HG02623 (cell line): ENCODE measurements at regions not wholly inside any gene's neighbourhood (a gene's known extent, or its start where the extent isn't known, plus 50 kb on each side); places are given as distances from the start of the nearest gene placed in this dataset.

ENCODE experiments used
- ATAC-seq: cut with Tn5 transposase; IDR thresholded peaks from one replicate; pipeline ENCODE4 v1.9.1; 2021; ENCODE audit warnings: moderate library complexity; ENCODE audit not compliant: unreplicated experiment

DNA sequence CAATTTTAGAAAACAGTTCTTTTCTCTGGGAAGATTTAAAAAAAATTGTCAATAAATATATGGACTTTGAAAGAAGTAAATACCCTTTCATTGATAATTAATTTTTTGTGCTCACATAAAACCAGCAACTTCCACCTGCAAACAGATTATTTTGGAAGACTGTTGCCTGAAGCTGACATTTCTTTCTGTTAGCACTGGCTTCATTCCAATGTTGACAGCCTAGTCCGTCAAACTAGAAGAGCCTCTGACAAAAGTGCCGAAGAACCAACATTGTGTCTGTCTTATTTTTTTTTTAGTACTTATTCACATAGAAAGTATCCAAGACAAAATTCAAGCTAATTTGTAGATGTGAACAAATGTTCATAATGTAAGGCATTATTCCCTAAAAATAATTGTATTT lies 108.6 kb upstream of the TMEM161B start:
- no peak for ATAC-seq

DNA sequence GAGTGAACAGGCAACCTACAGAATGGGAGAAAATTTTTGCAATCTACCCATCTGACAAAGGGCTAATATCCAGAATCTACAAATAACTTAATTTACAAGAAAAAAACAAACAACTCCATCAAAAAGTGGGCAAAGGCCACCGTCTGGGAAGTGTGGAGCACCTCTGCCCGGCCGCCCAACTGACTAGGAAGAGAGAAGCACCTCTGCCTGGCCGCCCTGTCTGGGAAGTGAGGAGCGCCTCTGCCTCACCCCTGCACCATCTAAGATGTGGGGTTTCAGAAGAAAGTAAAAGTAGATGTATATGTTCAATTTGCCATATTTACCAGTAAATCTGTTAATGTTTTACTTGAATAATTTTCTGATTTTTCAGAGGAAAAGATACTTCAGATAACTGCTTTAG lies 108.1 kb upstream of the TMEM161B start:
- no peak for ATAC-seq

DNA sequence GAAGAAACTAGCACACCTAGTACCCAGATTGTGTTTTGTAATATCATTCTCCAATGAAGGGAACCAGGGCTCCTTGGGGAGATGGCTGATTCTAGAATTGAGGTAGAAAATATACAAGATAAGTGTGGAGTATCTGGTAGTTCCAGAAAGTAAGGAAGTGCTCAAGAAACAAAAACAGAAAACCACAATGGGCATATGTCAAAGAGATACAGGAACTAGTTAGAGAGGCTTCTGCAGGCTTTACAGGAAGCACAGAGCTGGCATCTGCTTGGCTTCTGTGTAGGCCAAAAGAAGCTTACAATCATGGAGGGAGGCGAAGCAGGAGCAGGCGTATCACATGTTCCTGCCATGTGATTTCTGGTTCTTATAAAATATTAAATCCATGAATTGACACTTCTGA lies 105.7 kb upstream of the TMEM161B start:
- ATAC-seq = no peak

DNA sequence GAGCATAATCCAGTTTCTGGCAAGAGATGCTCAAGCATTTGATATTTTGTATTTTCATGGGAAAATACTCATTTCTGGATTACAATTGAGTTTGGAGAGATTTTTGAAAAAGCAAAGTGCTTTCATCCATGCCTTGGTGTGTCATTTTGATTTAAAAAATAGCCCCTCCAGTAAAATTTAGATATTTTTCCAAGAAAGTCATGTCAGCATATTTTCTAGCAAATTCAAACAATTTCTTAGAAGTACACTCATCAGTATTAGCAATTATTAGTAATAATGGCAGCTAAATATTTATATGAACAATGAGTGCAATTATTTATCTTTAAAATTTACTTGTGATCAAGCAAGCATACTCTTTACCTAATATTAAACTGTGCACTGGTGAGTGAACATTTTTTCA lies 102.2 kb upstream of the TMEM161B start:
- no peak for ATAC-seq

DNA sequence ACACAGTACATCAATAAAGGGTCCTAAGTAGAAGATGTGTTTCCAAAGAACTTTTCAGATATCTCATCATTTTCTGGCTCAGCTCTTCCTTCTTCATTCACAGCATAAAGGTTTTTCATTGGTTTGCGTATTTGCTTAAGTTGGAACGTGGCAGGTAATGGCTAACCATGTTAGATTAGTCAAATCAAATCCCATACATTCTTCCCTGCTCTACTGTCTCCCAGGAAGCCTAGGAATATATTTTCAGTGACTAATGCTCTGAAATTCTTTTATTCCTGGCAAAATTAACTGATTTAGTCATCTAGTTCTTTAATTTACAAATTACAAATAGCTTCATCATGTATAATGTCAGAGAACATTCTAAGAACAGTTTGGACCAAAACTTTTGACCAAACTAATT lies 99.6 kb upstream of the TMEM161B start:
- no peak for ATAC-seq

DNA sequence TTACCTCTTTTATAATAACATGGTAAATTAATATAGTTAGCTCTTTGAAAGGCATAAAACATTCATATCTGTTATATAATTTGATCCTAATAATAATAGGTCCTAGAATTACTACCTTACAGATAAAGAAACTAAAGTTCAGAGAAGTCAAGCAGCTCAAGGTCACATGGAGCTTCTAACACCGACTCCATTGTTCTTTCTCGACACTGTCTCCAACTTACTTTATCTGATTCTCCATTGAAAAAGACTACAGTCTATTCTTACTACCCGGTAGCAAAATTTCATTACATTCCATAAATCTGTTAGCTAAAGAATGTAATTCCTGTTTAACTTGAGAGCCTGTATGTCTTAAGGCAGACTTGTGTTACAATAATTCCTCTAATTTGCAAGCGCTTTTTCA lies 96.3 kb upstream of the TMEM161B start:
- no peak for ATAC-seq

DNA sequence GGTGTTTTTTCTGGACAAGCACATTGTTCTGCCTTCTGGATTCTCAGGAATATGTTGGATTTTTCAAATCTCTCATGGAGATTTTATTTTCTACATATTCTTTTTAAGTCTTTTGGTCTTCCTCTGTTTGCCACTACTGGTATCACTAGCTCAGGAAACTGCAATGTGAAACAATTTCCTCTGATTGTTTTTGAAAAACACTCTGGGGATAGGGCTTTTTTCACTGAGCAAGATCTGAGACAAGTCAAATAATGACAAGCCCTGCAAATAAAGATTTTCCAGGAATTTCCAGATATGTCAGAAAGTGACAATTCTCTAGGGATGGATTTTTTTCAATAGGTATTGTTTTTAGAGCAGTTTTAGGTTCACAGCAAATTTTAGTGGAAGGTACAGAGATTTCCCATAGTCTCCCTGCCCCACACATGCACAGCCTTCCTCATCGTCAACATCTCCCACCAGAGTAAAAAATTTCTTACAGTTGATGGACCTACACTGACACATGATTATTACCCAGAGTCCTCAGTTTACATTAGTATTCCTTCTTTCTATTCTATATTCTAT lies 86.9 kb upstream of the TMEM161B start:
- ATAC-seq = no peak

DNA sequence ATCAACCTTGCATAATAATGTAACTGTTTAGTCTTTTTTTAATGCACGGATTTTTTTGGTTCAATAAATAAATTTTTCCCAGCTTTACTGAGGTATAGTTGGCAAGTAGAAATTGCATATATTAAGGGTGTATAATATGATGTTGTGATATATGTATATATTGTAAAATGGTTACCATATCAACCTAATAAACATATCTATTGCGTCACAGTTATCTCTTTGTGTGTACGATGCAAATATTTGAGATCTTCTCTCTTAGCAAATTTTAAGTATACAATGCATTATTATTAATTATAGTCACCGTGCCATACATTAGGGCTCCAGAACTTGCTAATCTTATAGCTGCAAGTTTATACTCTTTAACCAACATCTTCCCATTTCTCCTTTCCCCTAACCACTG lies 57.2 kb upstream of the TMEM161B start:
- ATAC-seq = no peak

DNA sequence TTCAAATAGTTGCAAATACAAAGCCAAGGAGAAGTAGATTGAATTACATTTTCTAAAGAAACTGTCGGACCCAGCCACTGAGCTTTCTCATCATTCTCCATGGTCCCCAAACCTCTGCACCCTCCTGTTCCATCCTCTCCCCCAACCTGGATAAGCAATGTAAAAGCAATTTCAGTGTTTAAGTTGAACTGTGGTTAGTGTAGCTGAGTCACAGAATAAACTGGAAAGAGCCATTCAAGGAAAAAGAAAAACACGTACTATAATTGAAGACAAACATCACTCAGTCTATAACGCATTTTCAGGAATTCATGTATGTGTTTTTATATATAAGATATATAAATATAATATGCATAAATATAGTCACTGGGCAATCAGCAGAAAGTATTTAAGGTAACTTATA lies 54.1 kb upstream of the TMEM161B start:
- no peak for ATAC-seq
